IMR-90 (cell line): ENCODE measurements at regions not wholly inside any gene's neighbourhood (a gene's known extent, or its start where the extent isn't known, plus 50 kb on each side); places are given as distances from the start of the nearest gene placed in this dataset.

Experiments used
- ATAC-seq: fragments of 200-7000 bp; cut with Tn5 transposase; 2 replicates; pipeline ENCODE4 v1.9.1; 2020; ENCODE audit warnings: low read depth, mild to moderate bottlenecking, moderate library complexity
- BruUV-seq: library from RNA; stranded (reverse); fragments of 400-500 nt; replicated peaks from 2 replicates; lab custom pipeline; 2021; lab: Mats Ljungman, UMichigan
- CTCF ChIA-PET: fragments of 300-600 bp; formaldehyde crosslinking; extraction: SDS; loops from one replicate; lab custom pipeline; 2021; ENCODE audit warnings: antibody characterized with exemption; lab: Yijun Ruan, JAX
- POLR2A ChIA-PET: fragments of 300-600 bp; sonication (Branson Sonifier 250); formaldehyde crosslinking; loops from one replicate; lab custom pipeline; 2022; ENCODE audit warnings: antibody characterized with exemption; ENCODE audit not compliant: unreplicated experiment; lab: Charles Lee
- DNase-seq: peaks from one replicate; pipeline ENCODE4 v3.0.0; 2013
- H2AFZ ChIP-seq: replicated peaks from 2 replicates; pipeline ENCODE3; 2013; ENCODE audit warnings: low read length, mild to moderate bottlenecking; ENCODE audit not compliant: poor library complexity
- H2AK5ac ChIP-seq: 2 replicates; pipeline ENCODE4 v1.6.1; 2013; ENCODE audit warnings: low read depth, low read length, inconsistent platforms
- H2AK9ac ChIP-seq: replicated peaks from 2 replicates; pipeline ENCODE3; 2013; ENCODE audit warnings: mild to moderate bottlenecking, low read depth, low read length, moderate library complexity; ENCODE audit not compliant: poor library complexity
- H2BK120ac ChIP-seq: 2 replicates; pipeline ENCODE4 v1.6.1; 2013; ENCODE audit warnings: low read depth, low read length, inconsistent platforms
- H2BK15ac ChIP-seq: 3 replicates; pipeline ENCODE4 v1.6.1; 2013; ENCODE audit warnings: low read depth, low read length, inconsistent platforms
- H2BK20ac ChIP-seq: 2 replicates; pipeline ENCODE4 v1.6.1; 2013; ENCODE audit warnings: low read depth, mild to moderate bottlenecking, inconsistent platforms, low read length, moderate library complexity
- H2BK5ac ChIP-seq: 2 replicates; pipeline ENCODE4 v1.6.1; 2013; ENCODE audit warnings: mild to moderate bottlenecking, low read depth, low read length, inconsistent platforms; ENCODE audit not compliant: poor library complexity, severe bottlenecking
- H3K14ac ChIP-seq: replicated peaks from 2 replicates; pipeline ENCODE4 v1.6.1; 2013; ENCODE audit warnings: low read depth, low read length, inconsistent platforms
- H3K18ac ChIP-seq: 2 replicates; pipeline ENCODE4 v1.6.1; 2013; ENCODE audit warnings: low read depth, low read length, control low read depth
- H3K23ac ChIP-seq: 2 replicates; pipeline ENCODE4 v1.6.1; 2013; ENCODE audit warnings: low read depth, low read length, inconsistent platforms
- H3K27ac ChIP-seq: 2 replicates; pipeline ENCODE4 v1.5.1; 2013; ENCODE audit warnings: mild to moderate bottlenecking, control low read depth, low read length; ENCODE audit not compliant: insufficient read depth
- H3K27me3 ChIP-seq: 2 replicates; pipeline ENCODE4 v1.6.1; 2013; ENCODE audit warnings: low read length; ENCODE audit not compliant: control insufficient read depth, insufficient read depth
- H3K36me3 ChIP-seq: 2 replicates; pipeline ENCODE4 v1.6.1; 2013; ENCODE audit warnings: low read length, mixed read lengths; ENCODE audit not compliant: control insufficient read depth, insufficient read depth
- H3K4ac ChIP-seq: 2 replicates; pipeline ENCODE4 v1.6.1; 2013; ENCODE audit warnings: low read depth, low read length, inconsistent platforms
- H3K4me1 ChIP-seq: 2 replicates; pipeline ENCODE4 v1.6.1; 2013; ENCODE audit warnings: low read length, mixed read lengths; ENCODE audit not compliant: control insufficient read depth, insufficient read depth
- H3K4me2 ChIP-seq: 2 replicates; pipeline ENCODE4 v1.6.1; 2013; ENCODE audit warnings: low read depth, mild to moderate bottlenecking, control low read depth, low read length, moderate library complexity
- H3K4me3 ChIP-seq: 2 replicates; pipeline ENCODE4 v1.5.1; 2013; ENCODE audit warnings: low read depth, mild to moderate bottlenecking, control low read depth, low read length, moderate library complexity; ENCODE audit not compliant: insufficient read depth
- H3K56ac ChIP-seq: 2 replicates; pipeline ENCODE4 v1.6.1; 2013; ENCODE audit warnings: low read length, inconsistent platforms; ENCODE audit not compliant: insufficient read depth; ENCODE audit errors: extremely low read depth
- H3K79me1 ChIP-seq, 2 experiments: 2 replicates each; pipeline ENCODE4 v1.6.1; 2013; ENCODE audit warnings: low read length in 2 of 2, inconsistent platforms in 1 of 2, low read depth in 1 of 2
- H3K9ac ChIP-seq: 2 replicates; pipeline ENCODE4 v1.6.1; 2013; ENCODE audit warnings: low read depth, low read length, control low read depth
- H3K9me1 ChIP-seq: 2 replicates; pipeline ENCODE4 v1.6.1; 2013; ENCODE audit warnings: low read length, inconsistent platforms; ENCODE audit not compliant: insufficient read depth
- H3K9me3 ChIP-seq: 2 replicates; pipeline ENCODE4 v1.6.1; 2013; ENCODE audit warnings: low read length; ENCODE audit not compliant: control insufficient read depth, insufficient read depth
- H4K20me1 ChIP-seq: 2 replicates; pipeline ENCODE4 v1.6.1; 2013; ENCODE audit warnings: low read length, inconsistent platforms; ENCODE audit not compliant: insufficient read depth
- H4K5ac ChIP-seq: 2 replicates; pipeline ENCODE4 v1.6.1; 2013; ENCODE audit warnings: mild to moderate bottlenecking, low read depth, low read length, control low read depth
- H4K8ac ChIP-seq, 2 experiments: 2 replicates each; pipeline ENCODE4 v1.6.1; 2013; ENCODE audit warnings: low read depth in 2 of 2, low read length in 2 of 2, control low read depth in 1 of 2, inconsistent platforms in 1 of 2
- H4K91ac ChIP-seq: 2 replicates; pipeline ENCODE4 v1.6.1; 2013; ENCODE audit warnings: low read depth, low read length, inconsistent platforms; ENCODE audit not compliant: insufficient read depth
- BHLHE40 ChIP-seq: fragments of 150-350 bp; IDR thresholded peaks from 2 replicates; pipeline ENCODE4 v1.6.1; 2016; ENCODE audit warnings: mild to moderate bottlenecking, low read depth, low read length
- CEBPB ChIP-seq: IDR thresholded peaks from 2 replicates; pipeline ENCODE4 v1.6.1; 2012; ENCODE audit warnings: low read depth, low read length, improper control_type of control experiment
- CHD1 ChIP-seq: IDR thresholded peaks from 2 replicates; pipeline ENCODE4 v1.6.1; 2012; ENCODE audit warnings: low read depth, low read length, improper control_type of control experiment
- FOS ChIP-seq: fragments of 150-350 bp; IDR thresholded peaks from 2 replicates; pipeline ENCODE4 v1.6.1; 2016; ENCODE audit warnings: low read depth, low read length
- MAFK ChIP-seq: IDR thresholded peaks from 2 replicates; pipeline ENCODE4 v1.6.1; 2012; ENCODE audit warnings: low read depth, low read length, improper control_type of control experiment
- MAZ ChIP-seq: IDR thresholded peaks from 2 replicates; pipeline ENCODE4 v1.6.1; 2012; ENCODE audit warnings: low read depth, mild to moderate bottlenecking, low read length, improper control_type of control experiment, moderate library complexity, borderline replicate concordance
- MXI1 ChIP-seq: IDR thresholded peaks from 2 replicates; pipeline ENCODE4 v1.6.1; 2012; ENCODE audit warnings: low read depth, mild to moderate bottlenecking, low read length, moderate library complexity, borderline replicate concordance
- NFE2L2 ChIP-seq: fragments of 150-350 bp; IDR thresholded peaks from 2 replicates; pipeline ENCODE4 v1.6.1; 2016; ENCODE audit warnings: low read depth, mild to moderate bottlenecking, low read length
- POLR2A ChIP-seq: IDR thresholded peaks from 2 replicates; pipeline ENCODE4 v1.6.1; 2012; ENCODE audit warnings: mild to moderate bottlenecking, low read depth, low read length
- RAD21 ChIP-seq: IDR thresholded peaks from 2 replicates; pipeline ENCODE4 v1.6.1; 2012; ENCODE audit warnings: low read length, improper control_type of control experiment
- RCOR1 ChIP-seq: IDR thresholded peaks from 2 replicates; pipeline ENCODE4 v1.6.1; 2012; ENCODE audit warnings: mild to moderate bottlenecking, low read length, improper control_type of control experiment; ENCODE audit not compliant: insufficient replicate concordance
- RFX5 ChIP-seq: IDR thresholded peaks from 2 replicates; pipeline ENCODE4 v1.8.0; 2012; ENCODE audit warnings: low read depth, mild to moderate bottlenecking, low read length, moderate library complexity
- SMC3 ChIP-seq: fragments of 150-350 bp; IDR thresholded peaks from 2 replicates; pipeline ENCODE4 v1.6.1; 2016; ENCODE audit warnings: low read depth, mild to moderate bottlenecking, antibody characterized with exemption, low read length, moderate library complexity
- WGBS, 2 experiments: methylation state at CpG; one replicate each; pipeline versions ENCODE4 v1.1.5 to v1.1.7; 2013; ENCODE audit warnings: missing lambda C conversion rate in 2 of 2; ENCODE audit not compliant: insufficient read length in 1 of 2; ENCODE audit errors: extremely low coverage in 2 of 2; 5-methylcytosine and 5-hydroxymethylcytosine counted together
- dilution Hi-C: fragments of 300-500 bp; cut with HindIII; formaldehyde crosslinking; loops from one replicate; pipeline ENCODE4 v1.14.3; 2018; ENCODE audit warnings: low sequenced_read_pairs; ENCODE audit not compliant: unreplicated experiment
- in situ Hi-C: fragments of 300-500 bp; cut with MboI; formaldehyde crosslinking; loops from 3 replicates; pipeline ENCODE4 v1.14.3; 2019; ENCODE audit warnings: low sequenced_read_pairs, inconsistent platforms, mixed read lengths
- intact Hi-C: fragments of 100-400 bp; cut with micrococcal nuclease; formaldehyde crosslinking; loops from 2 replicates; pipeline ENCODE4 v1.10.0; 2022
- TF ChIP-seq, protein P1 (sequence below): fragments of 150-350 bp; IDR thresholded peaks from 2 replicates; pipeline ENCODE4 v1.6.1; 2016; ENCODE audit warnings: low read depth, mild to moderate bottlenecking, low read length, moderate library complexity, borderline replicate concordance
- TF ChIP-seq, protein P2 (sequence below): fragments of 150-350 bp; IDR thresholded peaks from 2 replicates; pipeline ENCODE4 v1.6.1; 2017; ENCODE audit warnings: mild to moderate bottlenecking, antibody characterized with exemption, low read length, low read depth
- TF ChIP-seq, protein P3 (sequence below): conservative IDR thresholded peaks from 2 replicates; pipeline ENCODE4 v1.5.1; 2012; ENCODE audit warnings: mild to moderate bottlenecking, low read depth, low read length, improper control_type of control experiment

DNA sequence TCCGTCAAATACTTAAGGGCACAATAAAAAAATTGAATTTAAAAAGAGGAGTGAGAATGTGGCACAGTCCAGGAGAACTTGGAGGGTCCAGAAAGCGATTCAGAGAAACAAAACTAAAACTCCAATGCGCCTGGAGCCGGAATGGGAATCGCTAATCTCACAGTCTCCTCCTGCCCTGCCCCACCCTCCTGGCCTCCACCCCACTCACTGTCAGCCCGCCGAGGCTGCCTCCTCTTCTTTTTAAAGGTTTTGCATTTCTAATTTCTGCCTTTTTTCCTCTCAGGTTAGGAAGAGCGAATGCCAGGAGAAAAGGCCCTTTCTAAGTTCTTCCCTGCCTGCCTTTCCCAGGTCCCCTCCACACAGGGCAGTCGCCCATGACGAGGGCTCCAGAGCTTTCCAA, 135.3 kb downstream of the ZBTB18 start:
- H4K20me1 ChIP-seq: no peaks in the 10 kb centered on the region

More for the DNA sequence above, 135.3 kb downstream of the ZBTB18 start:
- ATAC-seq: no peak
- intact Hi-C loops: no loop called here
- POLR2A ChIA-PET: no interaction called here
- H2AK9ac ChIP-seq: no peak overlapping the region
- WGBS, 2 experiments: 77% methylated on average over 5 of the region's 10 CpGs; no CpG with 5 or more reads in 1 of the 2 experiments
- no peak overlapping the region for H2BK20ac ChIP-seq
- no peak overlapping the region for H3K27ac ChIP-seq
- H3K9me1 ChIP-seq: no peaks in the 10 kb centered on the region; the same call in 1 of the 2 replicates
- H2BK120ac ChIP-seq: no peak overlapping the region
- no peaks in the 10 kb centered on the region; the same call in 1 of the 2 replicates for H3K27me3 ChIP-seq
- no peak overlapping the region for H3K4me2 ChIP-seq
- H2BK15ac ChIP-seq: no peak overlapping the region
- H3K18ac ChIP-seq: no peak overlapping the region
- H2AK5ac ChIP-seq: no peak overlapping the region
- BruUV-seq: no TSS peak
- H3K9ac ChIP-seq: no peak overlapping the region
- no peak overlapping the region for H4K8ac ChIP-seq
- no peak for TF ChIP-seq CHD1
- no peak for TF ChIP-seq MAFK
- no peak for TF ChIP-seq SMC3
- no peak for TF ChIP-seq FOS
- no peak for TF ChIP-seq MAZ
- TF ChIP-seq CEBPB: no peak
- TF ChIP-seq POLR2A: no peak
- TF ChIP-seq, protein P1, sequence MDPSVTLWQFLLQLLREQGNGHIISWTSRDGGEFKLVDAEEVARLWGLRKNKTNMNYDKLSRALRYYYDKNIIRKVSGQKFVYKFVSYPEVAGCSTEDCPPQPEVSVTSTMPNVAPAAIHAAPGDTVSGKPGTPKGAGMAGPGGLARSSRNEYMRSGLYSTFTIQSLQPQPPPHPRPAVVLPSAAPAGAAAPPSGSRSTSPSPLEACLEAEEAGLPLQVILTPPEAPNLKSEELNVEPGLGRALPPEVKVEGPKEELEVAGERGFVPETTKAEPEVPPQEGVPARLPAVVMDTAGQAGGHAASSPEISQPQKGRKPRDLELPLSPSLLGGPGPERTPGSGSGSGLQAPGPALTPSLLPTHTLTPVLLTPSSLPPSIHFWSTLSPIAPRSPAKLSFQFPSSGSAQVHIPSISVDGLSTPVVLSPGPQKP: no peak
- TF ChIP-seq RCOR1: no peak
- no peak for TF ChIP-seq NFE2L2
- TF ChIP-seq, protein P2, sequence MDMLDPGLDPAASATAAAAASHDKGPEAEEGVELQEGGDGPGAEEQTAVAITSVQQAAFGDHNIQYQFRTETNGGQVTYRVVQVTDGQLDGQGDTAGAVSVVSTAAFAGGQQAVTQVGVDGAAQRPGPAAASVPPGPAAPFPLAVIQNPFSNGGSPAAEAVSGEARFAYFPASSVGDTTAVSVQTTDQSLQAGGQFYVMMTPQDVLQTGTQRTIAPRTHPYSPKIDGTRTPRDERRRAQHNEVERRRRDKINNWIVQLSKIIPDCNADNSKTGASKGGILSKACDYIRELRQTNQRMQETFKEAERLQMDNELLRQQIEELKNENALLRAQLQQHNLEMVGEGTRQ: no peak
- no peak for TF ChIP-seq RFX5
- TF ChIP-seq BHLHE40: no peak
- TF ChIP-seq MXI1: no peak
- no peak for TF ChIP-seq RAD21
- TF ChIP-seq, protein P3, sequence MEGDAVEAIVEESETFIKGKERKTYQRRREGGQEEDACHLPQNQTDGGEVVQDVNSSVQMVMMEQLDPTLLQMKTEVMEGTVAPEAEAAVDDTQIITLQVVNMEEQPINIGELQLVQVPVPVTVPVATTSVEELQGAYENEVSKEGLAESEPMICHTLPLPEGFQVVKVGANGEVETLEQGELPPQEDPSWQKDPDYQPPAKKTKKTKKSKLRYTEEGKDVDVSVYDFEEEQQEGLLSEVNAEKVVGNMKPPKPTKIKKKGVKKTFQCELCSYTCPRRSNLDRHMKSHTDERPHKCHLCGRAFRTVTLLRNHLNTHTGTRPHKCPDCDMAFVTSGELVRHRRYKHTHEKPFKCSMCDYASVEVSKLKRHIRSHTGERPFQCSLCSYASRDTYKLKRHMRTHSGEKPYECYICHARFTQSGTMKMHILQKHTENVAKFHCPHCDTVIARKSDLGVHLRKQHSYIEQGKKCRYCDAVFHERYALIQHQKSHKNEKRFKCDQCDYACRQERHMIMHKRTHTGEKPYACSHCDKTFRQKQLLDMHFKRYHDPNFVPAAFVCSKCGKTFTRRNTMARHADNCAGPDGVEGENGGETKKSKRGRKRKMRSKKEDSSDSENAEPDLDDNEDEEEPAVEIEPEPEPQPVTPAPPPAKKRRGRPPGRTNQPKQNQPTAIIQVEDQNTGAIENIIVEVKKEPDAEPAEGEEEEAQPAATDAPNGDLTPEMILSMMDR: no peak
- H3K4me3 ChIP-seq: no peak overlapping the region
- no peak for DNase-seq
- H4K5ac ChIP-seq: no peak overlapping the region
- no peak overlapping the region for H4K91ac ChIP-seq
- H2AFZ ChIP-seq: no peak overlapping the region
- no peaks in the 10 kb centered on the region for H3K79me1 ChIP-seq
- H3K56ac ChIP-seq: no peak overlapping the region
- H3K9me3 ChIP-seq: no peaks in the 10 kb centered on the region
- H2BK5ac ChIP-seq: no peak overlapping the region
- H3K36me3 ChIP-seq: no peaks in the 10 kb centered on the region
- no peak overlapping the region for H3K14ac ChIP-seq
- no peak overlapping the region for H3K4ac ChIP-seq
- dilution Hi-C loops: no loop called here
- in situ Hi-C loops: no loop called here
- H3K23ac ChIP-seq: no peak overlapping the region
- CTCF ChIA-PET: interaction anchor here (0.6 kb wide), 1 partner anchor 13 kb away, joined by 3 read pairs; no protein-coding TSS in a partner anchor
- no peaks in the 10 kb centered on the region for H3K4me1 ChIP-seq
